ENCODE measurements at regions not wholly inside any gene's neighbourhood (a gene's known extent, or its start where the extent isn't known, plus 50 kb on each side); places are given as distances from the start of the nearest gene placed in this dataset.

DNA sequence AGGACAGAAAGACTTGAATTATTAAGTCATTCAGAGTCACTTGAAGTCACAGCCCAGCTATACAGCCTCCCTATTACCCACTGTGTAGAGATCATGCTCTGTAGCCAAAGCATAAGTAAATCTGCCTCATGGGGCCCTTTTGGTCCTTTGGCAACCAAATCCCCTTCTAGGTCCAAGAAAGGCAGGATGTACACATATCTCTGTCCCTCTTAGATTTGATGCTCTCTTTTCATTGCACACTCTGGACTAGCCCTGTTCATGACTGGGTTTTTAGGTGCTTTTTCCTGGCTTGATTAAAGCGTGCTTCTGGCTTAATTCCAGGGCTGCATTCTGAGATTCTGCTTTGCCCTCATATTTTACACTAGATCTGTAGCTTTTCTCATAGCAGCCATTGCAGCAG, 296.8 kb downstream of the TENT5A start:
- no peaks in the 10 kb centered on the region for H3K79me2 ChIP-seq (ENCODE audit: insufficient read depth, low read length)
- 86% methylated on average over 1 of the region's 1 CpG for WGBS (ENCODE audit: insufficient coverage)
- H3K36me3 ChIP-seq (replicated peaks in 1 of 2; ENCODE audit: control insufficient read depth in 1 of 2, insufficient read depth in 2 of 2, low read length in 2 of 2) = no peaks in the 10 kb centered on the region
- H3K9ac ChIP-seq (ENCODE audit: insufficient read depth, low read length, poor library complexity, severe bottlenecking) = no peak overlapping the region
- H3K9me3 Mint-ChIP-seq = peaks cover 0 to 2% (median 0%) of the 10 kb centered on the region in 7 donors
- no peak overlapping the region for H3K27ac Mint-ChIP-seq
- H3K4me3 Mint-ChIP-seq = no peak overlapping the region
- H3K4me2 ChIP-seq (replicated peaks; ENCODE audit: extremely low read depth, low read length, poor library complexity, severe bottlenecking) = no peak overlapping the region
- no peak overlapping the region for H2AFZ ChIP-seq (ENCODE audit: insufficient read depth, low read depth, low read length, poor library complexity, severe bottlenecking)
- H3K4me1 ChIP-seq (ENCODE audit: control insufficient read depth in 1 of 2, insufficient read depth in 2 of 2, low read length in 2 of 2) = no peaks in the 10 kb centered on the region
- intact Hi-C loops (cut with micrococcal nuclease) = no loop called here
- H3K27me3 ChIP-seq (ENCODE audit: control insufficient read depth in 2 of 2, insufficient read depth in 2 of 2, low read length in 2 of 2) = no peaks in the 10 kb centered on the region
- no peaks in the 10 kb centered on the region for H4K20me1 ChIP-seq (ENCODE audit: insufficient read depth, low read length)
- DNase-seq = no peak
- no peaks in the 10 kb centered on the region for H3K36me3 Mint-ChIP-seq
- no peaks in the 10 kb centered on the region for H3K4me1 Mint-ChIP-seq
- no peaks in the 10 kb centered on the region for H3K9me3 ChIP-seq (replicated peaks in 1 of 2; ENCODE audit: control insufficient read depth in 1 of 2, insufficient read depth in 1 of 2, low read length in 2 of 2)
- H3K27me3 Mint-ChIP-seq (ENCODE audit: low read depth in 3 of 3) = no peaks in the 10 kb centered on the region
- TF ChIP-seq, protein P1, sequence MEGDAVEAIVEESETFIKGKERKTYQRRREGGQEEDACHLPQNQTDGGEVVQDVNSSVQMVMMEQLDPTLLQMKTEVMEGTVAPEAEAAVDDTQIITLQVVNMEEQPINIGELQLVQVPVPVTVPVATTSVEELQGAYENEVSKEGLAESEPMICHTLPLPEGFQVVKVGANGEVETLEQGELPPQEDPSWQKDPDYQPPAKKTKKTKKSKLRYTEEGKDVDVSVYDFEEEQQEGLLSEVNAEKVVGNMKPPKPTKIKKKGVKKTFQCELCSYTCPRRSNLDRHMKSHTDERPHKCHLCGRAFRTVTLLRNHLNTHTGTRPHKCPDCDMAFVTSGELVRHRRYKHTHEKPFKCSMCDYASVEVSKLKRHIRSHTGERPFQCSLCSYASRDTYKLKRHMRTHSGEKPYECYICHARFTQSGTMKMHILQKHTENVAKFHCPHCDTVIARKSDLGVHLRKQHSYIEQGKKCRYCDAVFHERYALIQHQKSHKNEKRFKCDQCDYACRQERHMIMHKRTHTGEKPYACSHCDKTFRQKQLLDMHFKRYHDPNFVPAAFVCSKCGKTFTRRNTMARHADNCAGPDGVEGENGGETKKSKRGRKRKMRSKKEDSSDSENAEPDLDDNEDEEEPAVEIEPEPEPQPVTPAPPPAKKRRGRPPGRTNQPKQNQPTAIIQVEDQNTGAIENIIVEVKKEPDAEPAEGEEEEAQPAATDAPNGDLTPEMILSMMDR (IDR thresholded peaks at IDR 0.05) = no peak
- H3K27ac ChIP-seq (ENCODE audit: low read depth in 1 of 2, low read length in 2 of 2) = no peak overlapping the region
- no peak overlapping the region for H3K4me3 ChIP-seq (replicated peaks in 1 of 3; ENCODE audit: low read depth in 2 of 3, low read length in 3 of 3)

DNA sequence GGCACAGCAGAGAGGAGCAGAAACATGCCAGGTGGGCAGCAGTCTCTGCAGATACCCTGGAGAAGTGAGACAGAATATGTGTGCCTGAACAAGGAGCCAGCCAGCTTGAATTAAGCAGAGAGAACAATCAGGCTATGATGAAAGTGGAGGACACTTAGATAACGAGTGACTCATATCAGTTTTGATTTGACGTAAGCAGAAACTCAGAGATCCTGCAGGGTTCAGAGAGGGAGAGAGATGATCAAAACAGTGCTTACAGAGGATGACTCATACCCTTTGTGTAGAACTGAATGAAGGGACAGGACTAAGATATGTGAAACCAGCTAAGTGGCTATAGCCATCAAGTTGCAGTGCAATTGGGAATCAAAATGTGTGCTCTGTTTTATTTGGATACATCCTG, 300.7 kb downstream of the TENT5A start:
- Histone ChIP-seq H3K27ac (ENCODE audit: low read depth in 1 of 2, low read length in 2 of 2) (no peak overlapping the region), H3K4me3 (replicated peaks in 1 of 3; ENCODE audit: low read depth in 2 of 3, low read length in 3 of 3) (no peak overlapping the region), H3K4me1 (ENCODE audit: control insufficient read depth in 1 of 2, insufficient read depth in 2 of 2, low read length in 2 of 2) (no peaks in the 10 kb centered on the region), H2AFZ (ENCODE audit: insufficient read depth, low read depth, low read length, poor library complexity, severe bottlenecking) (no peak overlapping the region), H3K9me3 (replicated peaks in 1 of 2; ENCODE audit: control insufficient read depth in 1 of 2, insufficient read depth in 1 of 2, low read length in 2 of 2) (no peaks in the 10 kb centered on the region), H3K9ac (ENCODE audit: insufficient read depth, low read length, poor library complexity, severe bottlenecking) (no peak overlapping the region), H3K27me3 (ENCODE audit: control insufficient read depth in 2 of 2, insufficient read depth in 2 of 2, low read length in 2 of 2) (no peaks in the 10 kb centered on the region), H3K79me2 (ENCODE audit: insufficient read depth, low read length) (no peaks in the 10 kb centered on the region), H3K36me3 (replicated peaks in 1 of 2; ENCODE audit: control insufficient read depth in 1 of 2, insufficient read depth in 2 of 2, low read length in 2 of 2) (no peaks in the 10 kb centered on the region), H4K20me1 (ENCODE audit: insufficient read depth, low read length) (no peaks in the 10 kb centered on the region), H3K4me2 (replicated peaks; ENCODE audit: extremely low read depth, low read length, poor library complexity, severe bottlenecking) (no peak overlapping the region)
- Mint-ChIP-seq H3K4me3 (no peak overlapping the region), H3K9me3 (peaks cover 0 to 2% (median 0%) of the 10 kb centered on the region in 7 donors), H3K27me3 (ENCODE audit: low read depth in 3 of 3) (no peaks in the 10 kb centered on the region), H3K27ac (no peak overlapping the region), H3K36me3 (no peaks in the 10 kb centered on the region), H3K4me1 (no peaks in the 10 kb centered on the region)
- 88% methylated on average over 2 of the region's 2 CpGs for WGBS (ENCODE audit: insufficient coverage)
- intact Hi-C loops (cut with micrococcal nuclease) = no loop called here
- TF ChIP-seq, protein P1 (IDR thresholded peaks at IDR 0.05) = no peak
- DNase-seq = no peak

Data from CD14-positive monocyte (primary cell).